PC-9 (cell line): ENCODE measurements at regions not wholly inside any gene's neighbourhood (a gene's known extent, or its start where the extent isn't known, plus 50 kb on each side); places are given as distances from the start of the nearest gene placed in this dataset.
A peak's percentile ranks its signal among the peaks of the same experiment; 100 is the strongest.

ENCODE experiments used
- CTCF ChIP-seq: fragments of 200-600 bp; sonication (generic); conservative IDR thresholded peaks from 2 replicates; pipeline ENCODE4 v1.6.1; 2017; ENCODE audit warnings: mixed run types, antibody characterized with exemption, mild to moderate bottlenecking, moderate library complexity
- EZH2 ChIP-seq: fragments of 200-600 bp; sonication (generic); IDR thresholded peaks from 2 replicates; pipeline ENCODE4 v1.8.0; 2017; ENCODE audit warnings: antibody characterized with exemption, low read depth

- TF ChIP-seq CTCF, result peak; percentile 56
- no peak for TF ChIP-seq EZH2
Observed at GRCh38 chr2:88950010-88950409, 258.5 kb downstream of the RPIA start.
